ENCODE measurements at regions not wholly inside any gene's neighbourhood (a gene's known extent, or its start where the extent isn't known, plus 50 kb on each side); places are given as distances from the start of the nearest gene placed in this dataset.

DNA sequence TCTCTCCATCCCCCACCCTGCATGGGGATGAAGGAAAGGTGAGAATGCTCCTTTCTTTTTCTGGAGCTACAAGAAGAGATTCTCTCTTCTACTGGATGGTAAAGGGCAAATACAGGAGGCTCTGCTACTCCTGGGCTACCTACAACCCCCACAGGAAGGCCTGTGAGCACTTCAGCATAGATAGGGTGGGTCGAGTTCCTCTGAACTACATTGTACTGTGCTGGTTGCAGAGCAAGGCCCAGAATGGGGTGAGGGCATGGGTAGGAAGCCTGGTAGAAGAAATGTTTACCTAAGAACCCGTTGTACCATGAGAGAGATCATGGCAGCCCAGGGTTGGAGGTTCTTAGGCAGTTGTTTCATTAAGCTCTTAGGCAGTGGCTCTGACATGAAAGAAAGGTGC lies 510.4 kb downstream of the MID1IP1 start:
- TF ChIP-seq, protein P1, sequence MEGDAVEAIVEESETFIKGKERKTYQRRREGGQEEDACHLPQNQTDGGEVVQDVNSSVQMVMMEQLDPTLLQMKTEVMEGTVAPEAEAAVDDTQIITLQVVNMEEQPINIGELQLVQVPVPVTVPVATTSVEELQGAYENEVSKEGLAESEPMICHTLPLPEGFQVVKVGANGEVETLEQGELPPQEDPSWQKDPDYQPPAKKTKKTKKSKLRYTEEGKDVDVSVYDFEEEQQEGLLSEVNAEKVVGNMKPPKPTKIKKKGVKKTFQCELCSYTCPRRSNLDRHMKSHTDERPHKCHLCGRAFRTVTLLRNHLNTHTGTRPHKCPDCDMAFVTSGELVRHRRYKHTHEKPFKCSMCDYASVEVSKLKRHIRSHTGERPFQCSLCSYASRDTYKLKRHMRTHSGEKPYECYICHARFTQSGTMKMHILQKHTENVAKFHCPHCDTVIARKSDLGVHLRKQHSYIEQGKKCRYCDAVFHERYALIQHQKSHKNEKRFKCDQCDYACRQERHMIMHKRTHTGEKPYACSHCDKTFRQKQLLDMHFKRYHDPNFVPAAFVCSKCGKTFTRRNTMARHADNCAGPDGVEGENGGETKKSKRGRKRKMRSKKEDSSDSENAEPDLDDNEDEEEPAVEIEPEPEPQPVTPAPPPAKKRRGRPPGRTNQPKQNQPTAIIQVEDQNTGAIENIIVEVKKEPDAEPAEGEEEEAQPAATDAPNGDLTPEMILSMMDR (IDR thresholded peaks at IDR 0.05 in 2 of 3, conservative IDR thresholded peaks at IDR 0.05 in 1 of 3; ENCODE audit: insufficient read depth in 2 of 3, low read depth in 1 of 3, low read length in 3 of 3): no peak
- TF ChIP-seq POLR2A (conservative IDR thresholded peaks at IDR 0.05): no peak
- no peak for TF ChIP-seq RNF2 (IDR thresholded peaks at IDR 0.05)
- TF ChIP-seq SNIP1 (IDR thresholded peaks at IDR 0.05; ENCODE audit: low read depth): no peak
